ENCODE measurements at regions not wholly inside any gene's neighbourhood (a gene's known extent, or its start where the extent isn't known, plus 50 kb on each side); places are given as distances from the start of the nearest gene placed in this dataset.

DNA sequence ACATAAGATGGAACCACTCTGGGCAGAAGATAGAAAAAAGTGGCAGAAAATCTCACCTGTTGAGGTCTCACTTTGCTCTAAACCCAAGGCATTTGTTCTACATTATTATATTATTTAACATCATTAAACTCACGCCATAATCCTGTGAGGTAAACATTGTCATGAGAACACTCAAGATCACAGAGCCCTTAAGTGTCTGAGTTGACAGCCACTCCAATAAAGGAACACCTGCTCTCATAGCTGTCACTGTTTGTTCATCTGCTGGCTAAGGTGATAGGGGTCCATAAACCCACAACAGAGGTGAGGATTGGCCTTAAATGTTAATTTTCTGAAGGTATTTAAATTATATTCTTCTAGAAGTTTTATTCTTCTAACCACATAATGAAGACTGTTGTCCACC, 439.7 kb downstream of the RIT2 start:
- intact Hi-C loops (cut with DNase I) = no loop called here
- no peaks in the 10 kb centered on the region for H3K27me3 ChIP-seq (ENCODE audit: insufficient read depth in 3 of 3, low read length in 2 of 3)
- TF ChIP-seq, protein P1, sequence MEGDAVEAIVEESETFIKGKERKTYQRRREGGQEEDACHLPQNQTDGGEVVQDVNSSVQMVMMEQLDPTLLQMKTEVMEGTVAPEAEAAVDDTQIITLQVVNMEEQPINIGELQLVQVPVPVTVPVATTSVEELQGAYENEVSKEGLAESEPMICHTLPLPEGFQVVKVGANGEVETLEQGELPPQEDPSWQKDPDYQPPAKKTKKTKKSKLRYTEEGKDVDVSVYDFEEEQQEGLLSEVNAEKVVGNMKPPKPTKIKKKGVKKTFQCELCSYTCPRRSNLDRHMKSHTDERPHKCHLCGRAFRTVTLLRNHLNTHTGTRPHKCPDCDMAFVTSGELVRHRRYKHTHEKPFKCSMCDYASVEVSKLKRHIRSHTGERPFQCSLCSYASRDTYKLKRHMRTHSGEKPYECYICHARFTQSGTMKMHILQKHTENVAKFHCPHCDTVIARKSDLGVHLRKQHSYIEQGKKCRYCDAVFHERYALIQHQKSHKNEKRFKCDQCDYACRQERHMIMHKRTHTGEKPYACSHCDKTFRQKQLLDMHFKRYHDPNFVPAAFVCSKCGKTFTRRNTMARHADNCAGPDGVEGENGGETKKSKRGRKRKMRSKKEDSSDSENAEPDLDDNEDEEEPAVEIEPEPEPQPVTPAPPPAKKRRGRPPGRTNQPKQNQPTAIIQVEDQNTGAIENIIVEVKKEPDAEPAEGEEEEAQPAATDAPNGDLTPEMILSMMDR (IDR thresholded peaks at IDR 0.05) = no peak
- no peaks in the 10 kb centered on the region for H3K36me3 ChIP-seq (ENCODE audit: insufficient read depth in 1 of 2, low read depth in 1 of 2)
- 96 to 97% (median 96%) methylated on average over 1 of the region's 1 CpG for WGBS, 3 donors
- no peak overlapping the region for H3K27ac ChIP-seq
- DNase-seq (no peak), ATAC-seq (no peak)
- no peak overlapping the region for H3K4me3 ChIP-seq
- no peaks in the 10 kb centered on the region for H3K4me1 ChIP-seq
- H3K9me3 ChIP-seq = no peaks in the 10 kb centered on the region

GRCh38 chr18:42683094-42683493, 432.4 kb downstream of the RIT2 start:
- peaks cover 12% of the 10 kb centered on the region for H3K9me3 ChIP-seq
- no peaks in the 10 kb centered on the region for H3K4me1 ChIP-seq
- no peak overlapping the region for H3K27ac ChIP-seq
- no peak overlapping the region for H3K4me3 ChIP-seq
- intact Hi-C loops (cut with DNase I) = no loop called here
- WGBS, 3 donors = 73 to 84% (median 84%) methylated on average over 2 of the region's 2 CpGs
- H3K27me3 ChIP-seq (ENCODE audit: insufficient read depth in 3 of 3, low read length in 2 of 3) = no peaks in the 10 kb centered on the region
- no peaks in the 10 kb centered on the region for H3K36me3 ChIP-seq (ENCODE audit: insufficient read depth in 1 of 2, low read depth in 1 of 2)
- DNase-seq = no peak
- TF ChIP-seq, protein P1 (IDR thresholded peaks at IDR 0.05) = no peak
- ATAC-seq = no peak

DNA sequence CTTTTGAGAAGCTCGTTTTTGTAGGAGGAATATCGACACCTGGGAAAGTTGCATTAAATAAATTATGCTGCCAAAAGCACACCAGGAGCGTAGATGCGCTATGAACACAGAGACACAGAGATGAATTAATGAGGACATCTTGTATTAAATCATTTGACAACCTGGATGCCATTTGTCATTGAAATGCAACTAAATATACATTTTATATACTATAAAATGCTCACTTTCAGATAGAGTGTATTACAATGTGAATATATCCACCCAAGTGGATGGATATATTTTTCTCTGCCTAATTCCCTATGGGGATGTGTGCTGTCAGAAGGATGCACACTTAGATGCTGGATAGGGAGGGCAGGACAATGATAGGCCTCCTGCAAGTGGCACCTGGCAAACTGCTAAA, 426.2 kb downstream of the RIT2 start:
- TF ChIP-seq, protein P1 (IDR thresholded peaks at IDR 0.05) = no peak
- Histone ChIP-seq H3K4me3 (no peak overlapping the region), H3K9me3 (no peaks in the 10 kb centered on the region), H3K27me3 (ENCODE audit: insufficient read depth in 3 of 3, low read length in 2 of 3) (no peaks in the 10 kb centered on the region), H3K4me1 (no peaks in the 10 kb centered on the region), H3K27ac (no peak overlapping the region), H3K36me3 (ENCODE audit: insufficient read depth in 1 of 2, low read depth in 1 of 2) (no peaks in the 10 kb centered on the region)
- DNase-seq (no peak), ATAC-seq (no peak)
- intact Hi-C loops (cut with DNase I) = no loop called here
- 87 to 92% (median 88%) methylated on average over 4 of the region's 4 CpGs for WGBS, 3 donors

All from psoas muscle (tissue), 7 donors.